ENCODE measurements at regions not wholly inside any gene's neighbourhood (a gene's known extent, or its start where the extent isn't known, plus 50 kb on each side); places are given as distances from the start of the nearest gene placed in this dataset.

GRCh38 chrX:99421796-99422195, 988.3 kb downstream of the PCDH19 start:
- TF ChIP-seq CTCF (conservative IDR thresholded peaks at IDR 0.05) = no peak
- H3K27ac ChIP-seq = no peak overlapping the region

GRCh38 chrX:99415470-99415869, 994.6 kb downstream of the PCDH19 start:
- TF ChIP-seq CTCF (conservative IDR thresholded peaks at IDR 0.05) = no peak
- no peak overlapping the region for H3K27ac ChIP-seq

- TF ChIP-seq CTCF (conservative IDR thresholded peaks at IDR 0.05) = no peak
These were observed 996.8 kb downstream of the PCDH19 start for GRCh38 chrX:99413317-99413716.

GRCh38 chrX:99398545-99398944, 1011.5 kb downstream of the PCDH19 start:
- no peak overlapping the region for H3K27ac ChIP-seq
- TF ChIP-seq CTCF (conservative IDR thresholded peaks at IDR 0.05) = no peak

More at GRCh38 chrX:99413317-99413716, 996.8 kb downstream of the PCDH19 start:
- H3K27ac ChIP-seq = no peak overlapping the region

- TF ChIP-seq CTCF (conservative IDR thresholded peaks at IDR 0.05) = no peak
- no peak overlapping the region for H3K27ac ChIP-seq
These were observed 1012.2 kb downstream of the PCDH19 start for GRCh38 chrX:99397879-99398278.

GRCh38 chrX:99394456-99394855, 1015.6 kb downstream of the PCDH19 start:
- no peak for TF ChIP-seq CTCF (conservative IDR thresholded peaks at IDR 0.05)

GRCh38 chrX:99384594-99385374, 1025.3 kb downstream of the PCDH19 start:
- no peak overlapping the region for H3K27ac ChIP-seq
- no peak for TF ChIP-seq CTCF (conservative IDR thresholded peaks at IDR 0.05)

More at GRCh38 chrX:99394456-99394855, 1015.6 kb downstream of the PCDH19 start:
- H3K27ac ChIP-seq = no peak overlapping the region
